SJSA1 (cell line): ENCODE measurements at regions not wholly inside any gene's neighbourhood (a gene's known extent, or its start where the extent isn't known, plus 50 kb on each side); places are given as distances from the start of the nearest gene placed in this dataset.
A peak's percentile ranks its signal among the peaks of the same experiment; 100 is the strongest.
"Not testable (repeated sequence)": the region's sequence is repeated elsewhere in the genome, so short reads cannot be mapped to it uniquely, and the experiment has no call there.

ENCODE experiments used
- DNase-seq, 2 experiments: peaks; one replicate each; pipeline ENCODE4 v3.0.0-alpha.2; 2015 to 2020; ENCODE audit warnings: low spot score in 2 of 2, low read depth in 1 of 2
- H3K27ac ChIP-seq: fragments of 250-450 bp; sonication (Bioruptor Pico); 2 replicates; pipeline ENCODE4 v1.5.1; 2020; ENCODE audit warnings: mild to moderate bottlenecking, moderate library complexity
- H3K27me3 ChIP-seq: fragments of 250-450 bp; sonication (Bioruptor Pico); replicated peaks from 2 replicates; pipeline ENCODE4 v1.5.1; 2020; ENCODE audit warnings: mild to moderate bottlenecking, moderate library complexity
- H3K36me3 ChIP-seq: fragments of 250-450 bp; sonication (Bioruptor Pico); 2 replicates; pipeline ENCODE4 v1.5.1; 2020; ENCODE audit warnings: mild to moderate bottlenecking
- H3K4me1 ChIP-seq: fragments of 250-450 bp; sonication (Bioruptor Pico); replicated peaks from 2 replicates; pipeline ENCODE4 v1.6.1; 2021; ENCODE audit warnings: mild to moderate bottlenecking
- H3K4me3 ChIP-seq: fragments of 250-450 bp; sonication (Bioruptor Pico); 2 replicates; pipeline ENCODE4 v1.5.1; 2020; ENCODE audit warnings: mild to moderate bottlenecking
- H3K9me3 ChIP-seq: fragments of 250-450 bp; sonication (Bioruptor Pico); replicated peaks from 2 replicates; pipeline ENCODE4 v1.5.1; 2020; ENCODE audit warnings: mild to moderate bottlenecking

DNA sequence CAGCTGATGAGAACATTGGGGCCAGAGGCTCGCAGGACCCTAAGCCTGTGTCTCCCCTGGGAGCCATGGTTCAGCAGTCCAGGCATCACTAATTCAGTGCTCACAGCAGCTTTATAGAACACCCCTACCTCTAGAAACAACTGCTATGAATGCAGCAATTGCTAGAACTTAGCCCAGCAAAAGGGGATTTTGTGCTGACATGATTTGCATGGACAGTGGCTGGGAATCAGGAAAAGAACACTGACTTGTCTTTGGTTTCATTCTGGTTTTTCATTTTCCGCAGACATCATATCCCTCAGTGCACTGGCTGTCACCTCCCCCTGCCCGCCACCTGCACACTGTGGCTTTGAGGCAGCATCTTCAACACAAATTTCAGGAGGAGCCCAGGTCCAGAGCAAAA lies 3964.9 kb upstream of the TPTE start:
- not testable (repeated sequence) for H3K4me3 ChIP-seq, H3K27me3 ChIP-seq, H3K27ac ChIP-seq, DNase-seq, H3K36me3 ChIP-seq, H3K9me3 ChIP-seq, H3K4me1 ChIP-seq

DNA sequence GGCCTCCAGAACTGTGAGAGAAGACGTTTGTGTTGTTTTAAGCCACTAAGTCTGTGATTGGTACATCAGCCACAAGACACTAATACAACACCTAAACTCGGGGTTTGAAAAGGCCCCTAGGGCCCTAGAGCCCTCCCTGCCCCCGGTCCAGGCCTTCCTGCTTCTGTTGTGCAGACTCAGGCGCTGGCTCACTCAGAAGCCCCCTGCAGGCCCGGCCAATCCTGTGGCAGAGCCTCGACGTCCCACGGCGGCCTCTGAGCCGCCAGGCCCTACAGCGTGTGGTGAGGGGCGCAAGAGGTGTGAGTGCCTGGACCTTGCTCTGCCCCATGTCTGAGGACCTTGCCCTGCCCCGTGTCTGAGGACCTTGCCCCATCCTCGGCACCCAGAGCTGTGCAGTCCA lies 3964.0 kb upstream of the TPTE start:
- H3K27me3 ChIP-seq, DNase-seq, H3K36me3 ChIP-seq, H3K4me3 ChIP-seq, H3K4me1 ChIP-seq, H3K27ac ChIP-seq, H3K9me3 ChIP-seq: not testable (repeated sequence)

DNA sequence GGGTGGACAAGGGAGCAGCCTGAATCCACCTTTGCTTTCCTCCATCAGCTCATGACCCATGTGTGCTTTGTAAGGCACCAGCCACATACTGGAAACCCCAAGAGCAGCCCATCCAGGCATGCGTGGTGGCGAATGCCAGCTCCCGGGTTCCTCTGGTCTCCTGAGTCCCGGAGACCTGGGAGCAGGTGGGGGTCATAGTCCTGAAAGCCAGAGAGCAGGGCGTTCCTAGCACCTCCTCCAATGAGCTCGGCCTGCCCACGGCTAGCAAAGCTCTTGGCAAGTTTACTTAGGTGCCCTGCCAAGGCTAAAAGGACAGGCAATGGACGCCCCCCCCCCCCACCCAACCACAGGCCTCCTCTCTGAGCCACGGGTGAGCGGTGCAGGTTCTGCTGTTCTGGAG lies 3960.2 kb upstream of the TPTE start:
- not testable (repeated sequence) for H3K9me3 ChIP-seq, H3K36me3 ChIP-seq, H3K27ac ChIP-seq, H3K27me3 ChIP-seq, H3K4me1 ChIP-seq, H3K4me3 ChIP-seq, DNase-seq

DNA sequence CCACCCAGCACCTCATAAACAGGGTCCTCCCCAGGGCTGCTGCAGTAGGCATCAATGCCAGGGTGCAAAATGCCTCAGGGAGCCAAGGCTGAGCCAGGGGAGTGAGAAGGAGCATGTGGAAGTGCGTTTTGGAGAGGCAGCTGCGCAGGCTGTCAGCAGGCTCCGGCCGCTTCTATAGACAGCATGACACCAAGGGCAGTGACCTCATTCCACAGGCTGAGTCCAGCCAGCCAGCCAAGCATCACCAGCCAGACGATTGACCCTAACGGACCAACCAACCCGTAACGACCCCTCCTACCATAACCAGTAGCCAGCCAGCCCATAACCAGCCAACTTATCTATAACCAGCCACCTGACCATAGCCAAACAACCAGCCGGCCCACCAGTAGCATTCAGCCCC lies 3959.8 kb upstream of the TPTE start:
- not testable (repeated sequence) for H3K36me3 ChIP-seq, H3K27me3 ChIP-seq, H3K27ac ChIP-seq, DNase-seq, H3K9me3 ChIP-seq, H3K4me1 ChIP-seq, H3K4me3 ChIP-seq

DNA sequence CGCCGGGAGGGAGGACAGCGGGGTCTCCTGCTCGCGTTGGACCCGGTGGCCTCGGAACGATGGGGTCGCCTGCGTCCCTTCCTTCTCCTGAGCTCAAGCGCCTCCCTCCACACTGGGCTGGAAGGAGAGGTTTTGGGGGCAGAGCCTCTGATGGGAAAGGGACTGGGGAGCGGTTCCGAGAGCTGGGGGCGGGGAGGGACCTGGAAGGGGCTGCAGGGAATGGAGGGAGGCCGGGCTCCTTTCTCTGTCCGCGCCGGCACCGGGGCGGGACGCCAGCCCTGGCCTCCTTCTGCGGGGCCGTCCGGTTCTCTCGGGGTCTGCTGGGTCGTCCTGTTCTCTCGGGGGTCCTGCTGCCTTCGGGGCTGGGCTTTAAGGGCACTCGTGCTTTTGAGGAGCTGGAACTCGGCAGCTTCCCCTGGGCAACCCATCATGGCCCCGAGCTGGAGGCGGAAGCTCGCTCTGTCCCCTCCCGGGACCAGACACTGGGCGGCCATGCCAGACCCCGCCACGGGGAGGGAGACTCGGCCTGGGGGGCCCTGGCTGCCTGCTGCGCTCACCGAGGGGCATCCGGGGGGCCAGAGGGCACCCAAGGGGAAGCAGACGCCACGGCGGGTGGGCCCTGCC lies 3956.7 kb upstream of the TPTE start:
- not testable (repeated sequence) for H3K36me3 ChIP-seq, DNase-seq, H3K4me1 ChIP-seq, H3K27ac ChIP-seq, H3K4me3 ChIP-seq, H3K27me3 ChIP-seq, H3K9me3 ChIP-seq

DNA sequence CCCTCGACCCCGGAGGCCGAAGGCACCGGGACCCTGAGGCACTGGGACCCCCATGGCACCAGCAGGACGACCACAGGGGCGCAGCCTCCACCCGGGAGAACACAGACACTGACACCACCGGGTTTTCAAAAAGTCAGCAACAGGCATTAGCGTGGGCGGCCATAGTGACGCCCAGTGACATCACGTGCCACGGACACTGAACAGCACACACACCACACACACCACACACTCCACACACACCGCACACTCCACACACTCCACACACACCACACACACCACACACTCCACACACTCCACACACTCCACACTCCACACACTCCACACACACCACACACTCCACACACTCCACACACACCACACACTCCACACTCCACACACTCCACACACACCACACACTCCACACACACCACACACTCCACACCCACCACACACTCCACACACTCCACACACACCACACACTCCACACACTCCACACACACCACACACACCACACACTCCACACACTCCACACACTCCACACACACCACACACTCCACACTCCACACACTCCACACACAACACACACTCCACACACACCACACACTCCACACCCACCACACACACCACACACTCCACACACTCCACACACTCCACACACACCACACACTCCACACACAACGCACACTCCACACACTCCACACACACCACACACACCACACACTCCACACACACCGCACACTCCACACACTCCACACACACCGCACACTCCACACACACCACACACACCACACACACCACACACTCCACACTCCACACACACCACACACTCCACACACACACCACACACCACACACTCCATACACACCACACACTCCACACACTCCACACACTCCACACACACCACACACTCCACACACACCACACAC lies 3955.9 kb upstream of the TPTE start:
- not testable (repeated sequence) for H3K27me3 ChIP-seq, H3K4me3 ChIP-seq, H3K4me1 ChIP-seq, H3K36me3 ChIP-seq, H3K9me3 ChIP-seq, H3K27ac ChIP-seq
- DNase-seq, result peak in 1 of 2 experiments; percentile 0

DNA sequence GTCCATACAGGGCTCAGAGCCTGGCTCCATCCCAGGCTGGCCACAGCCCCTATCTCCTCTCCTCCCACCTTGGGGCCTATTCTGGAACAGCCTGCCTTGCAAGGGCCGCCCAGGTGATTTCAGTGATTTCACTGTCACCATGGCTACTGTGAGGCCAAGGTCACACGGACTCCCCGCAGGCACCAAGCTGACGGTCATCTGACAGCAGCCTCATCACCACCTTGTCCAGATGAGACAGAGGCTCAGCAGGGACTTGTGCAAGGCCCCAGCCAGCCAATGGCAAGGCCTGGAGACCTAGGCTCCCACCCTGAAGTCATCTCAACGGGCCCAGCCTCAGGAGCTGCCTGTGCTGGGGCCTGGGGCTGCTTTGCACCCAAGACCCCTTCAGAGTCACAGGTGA lies 3953.8 kb upstream of the TPTE start:
- H3K9me3 ChIP-seq, H3K27me3 ChIP-seq, H3K4me3 ChIP-seq, H3K36me3 ChIP-seq, H3K27ac ChIP-seq, H3K4me1 ChIP-seq, DNase-seq: not testable (repeated sequence)

DNA sequence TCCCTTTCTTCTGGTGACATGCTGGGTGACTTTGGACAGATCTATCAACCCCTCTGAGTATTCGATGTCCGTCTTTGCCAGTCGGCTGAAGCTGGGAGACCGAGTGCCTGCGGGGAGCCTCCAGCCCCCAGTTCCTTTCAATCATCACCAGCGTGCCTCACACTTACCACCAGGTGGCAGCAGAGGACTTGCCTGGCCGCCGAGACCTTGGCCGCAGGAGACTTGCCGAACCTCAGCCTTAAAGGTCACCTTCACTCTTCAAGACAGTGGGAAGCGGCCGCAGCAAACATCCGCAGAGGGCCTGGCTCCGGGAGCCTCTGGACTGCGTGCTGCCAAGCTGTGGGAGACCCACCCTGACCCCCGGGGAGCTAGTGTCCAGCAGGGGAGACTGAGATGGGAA lies 3952.2 kb upstream of the TPTE start:
- H3K27ac ChIP-seq, H3K4me3 ChIP-seq, H3K9me3 ChIP-seq, H3K27me3 ChIP-seq, H3K4me1 ChIP-seq, DNase-seq, H3K36me3 ChIP-seq: not testable (repeated sequence)

DNA sequence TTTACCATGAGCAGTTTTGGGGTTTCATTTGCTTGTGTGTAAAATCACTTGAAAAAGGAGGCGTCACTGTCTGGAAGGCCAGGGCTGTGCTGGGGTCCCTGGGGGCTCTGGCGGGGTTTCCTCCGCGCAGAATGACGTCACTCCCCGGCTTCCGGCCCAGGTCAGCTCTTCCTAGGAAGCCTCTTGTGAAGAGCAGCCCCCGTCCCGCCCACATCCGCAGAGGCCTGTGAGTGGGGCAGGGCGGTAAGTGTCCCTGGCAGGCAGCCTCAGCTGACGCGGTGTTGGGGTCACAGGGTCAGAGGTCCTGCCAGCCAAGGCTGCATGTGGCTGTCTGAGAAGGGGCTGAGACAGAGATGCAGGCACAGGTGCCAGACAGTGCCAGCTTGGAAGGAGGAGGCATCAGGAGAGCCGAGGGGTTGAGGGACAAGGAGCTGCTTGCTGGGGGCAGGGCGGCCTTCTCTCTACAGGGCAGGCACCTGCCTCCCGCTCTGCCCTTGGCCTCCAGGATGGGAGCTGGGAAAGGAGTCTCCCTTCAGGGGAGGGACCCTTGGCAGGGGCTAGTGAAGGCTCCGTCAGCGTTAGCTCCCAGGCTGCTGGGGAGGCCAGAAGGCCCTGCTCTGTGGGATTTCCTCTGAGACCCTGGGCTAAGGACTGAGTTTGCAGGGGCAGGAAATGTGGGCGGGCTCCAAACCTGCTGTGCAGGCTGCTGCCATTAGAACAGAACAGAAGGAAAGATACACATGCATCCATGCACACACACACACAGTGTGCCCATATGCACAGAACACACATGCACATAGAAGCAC lies 3951.6 kb upstream of the TPTE start:
- H3K9me3 ChIP-seq, DNase-seq, H3K27me3 ChIP-seq, H3K4me1 ChIP-seq, H3K27ac ChIP-seq, H3K36me3 ChIP-seq, H3K4me3 ChIP-seq: not testable (repeated sequence)

DNA sequence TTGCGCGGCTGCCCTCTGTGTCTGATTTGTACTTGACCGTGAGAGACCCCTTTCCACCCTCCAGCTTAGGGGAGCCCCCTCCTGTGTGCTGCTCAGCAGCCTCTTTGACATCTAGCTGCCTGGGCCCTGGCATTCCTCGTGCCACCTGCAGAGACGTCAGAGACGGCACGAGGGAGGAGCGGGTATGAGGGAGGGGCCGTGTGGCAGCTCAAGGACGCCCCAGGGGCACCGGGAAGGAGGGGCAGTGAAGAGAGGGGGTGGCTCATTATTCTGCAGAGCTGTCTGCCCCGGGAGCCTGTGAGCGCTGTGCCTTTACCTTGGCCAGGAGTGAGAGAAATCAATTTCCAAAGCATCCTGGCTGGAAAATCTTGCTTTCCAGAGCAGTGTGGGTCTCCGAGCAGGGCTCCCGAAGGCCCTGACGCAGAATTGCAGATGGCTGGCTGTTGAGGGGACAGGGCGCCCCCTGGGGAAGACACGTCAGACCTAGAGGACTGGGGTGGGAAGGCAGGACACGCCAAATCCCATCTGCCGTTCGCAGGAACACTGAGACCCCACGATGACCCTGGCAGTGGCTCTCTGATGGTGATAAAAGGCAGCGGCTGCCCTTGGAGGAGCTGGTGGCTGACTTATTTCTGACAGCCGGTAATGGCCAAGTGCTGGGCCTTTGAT lies 3950.5 kb upstream of the TPTE start:
- H3K4me3 ChIP-seq, H3K27ac ChIP-seq, H3K36me3 ChIP-seq, DNase-seq, H3K4me1 ChIP-seq, H3K27me3 ChIP-seq, H3K9me3 ChIP-seq: not testable (repeated sequence)

DNA sequence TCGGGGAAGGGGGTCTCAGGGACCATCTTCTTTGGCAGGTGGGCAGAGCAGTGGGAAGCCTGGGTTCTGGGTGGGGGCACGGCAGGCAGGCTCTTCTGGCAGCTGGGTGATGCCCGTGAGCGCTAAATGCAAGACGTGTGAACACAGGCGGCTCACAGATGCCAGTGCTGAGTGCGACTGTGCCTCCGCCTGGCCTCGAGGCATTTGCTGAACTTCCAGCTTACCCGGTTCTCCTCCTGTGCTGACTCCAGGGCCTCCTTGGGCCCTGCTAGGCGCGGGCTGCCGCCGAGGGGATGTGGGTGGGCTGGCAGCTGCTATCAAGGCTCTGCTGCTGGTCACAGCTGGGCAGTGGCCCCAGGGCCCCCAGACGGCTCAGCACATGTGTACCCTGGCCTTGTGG lies 3947.8 kb upstream of the TPTE start:
- not testable (repeated sequence) for H3K27ac ChIP-seq, DNase-seq, H3K9me3 ChIP-seq, H3K4me1 ChIP-seq, H3K36me3 ChIP-seq, H3K4me3 ChIP-seq, H3K27me3 ChIP-seq

DNA sequence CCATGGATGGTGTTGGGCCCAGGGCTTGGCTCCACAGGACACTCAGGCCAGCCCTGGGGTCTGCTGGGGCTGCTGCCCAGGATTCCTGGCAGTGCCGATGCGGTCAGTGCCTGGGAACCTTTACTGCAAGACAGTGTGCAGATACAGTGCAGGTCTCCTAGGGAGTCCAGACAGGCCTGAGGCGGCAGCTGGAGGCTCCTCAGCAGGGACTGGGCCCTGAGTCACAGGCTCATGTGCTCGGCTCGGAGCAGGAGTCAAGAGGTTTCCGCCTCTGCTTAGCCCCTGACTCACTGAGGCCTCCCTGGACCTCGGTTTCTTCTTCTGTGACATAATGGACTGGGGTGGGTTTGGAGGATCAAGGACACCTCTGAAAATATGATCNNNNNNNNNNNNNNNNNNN lies 3941.6 kb upstream of the TPTE start:
- not testable (repeated sequence) for H3K27ac ChIP-seq, H3K27me3 ChIP-seq, H3K4me1 ChIP-seq, H3K4me3 ChIP-seq, H3K36me3 ChIP-seq, DNase-seq, H3K9me3 ChIP-seq
